ENCODE measurements at regions not wholly inside any gene's neighbourhood (a gene's known extent, or its start where the extent isn't known, plus 50 kb on each side); places are given as distances from the start of the nearest gene placed in this dataset.

GRCh38 chrX:6307156-6307555 lies 78.5 kb upstream of the NLGN4X start:
- TF ChIP-seq CTCF (IDR thresholded peaks at IDR 0.05 in 2 of 3, conservative IDR thresholded peaks at IDR 0.05 in 1 of 3; ENCODE audit: control insufficient read depth in 2 of 3, extremely low read depth in 1 of 3, insufficient read depth in 1 of 3, low read depth in 3 of 3, low read length in 3 of 3) = no peak
- TF ChIP-seq NR2C2 (IDR thresholded peaks at IDR 0.05; ENCODE audit: borderline replicate concordance, control insufficient read depth, insufficient read length, low read depth) = no peak
- no peak for TF ChIP-seq NFYA (IDR thresholded peaks at IDR 0.05; ENCODE audit: borderline replicate concordance, low read depth, low read length)
- TF ChIP-seq MEF2A (IDR thresholded peaks at IDR 0.05; ENCODE audit: insufficient read depth, low read depth, low read length) = no peak

Data from GM12878 (cell line).